ENCODE measurements at regions not wholly inside any gene's neighbourhood (a gene's known extent, or its start where the extent isn't known, plus 50 kb on each side); places are given as distances from the start of the nearest gene placed in this dataset.

- Mint-ChIP-seq H3K4me3 (no peak overlapping the region), H3K9me3 (peaks cover under 1 to 5% (median 2%) of the 10 kb centered on the region in 7 donors), H3K36me3 (no peaks in the 10 kb centered on the region), H3K27ac (no peak overlapping the region), H3K4me1 (no peaks in the 10 kb centered on the region), H3K27me3 (ENCODE audit: low read depth in 3 of 3) (no peaks in the 10 kb centered on the region)
- intact Hi-C loops (cut with micrococcal nuclease) = no loop called here
- DNase-seq = no peak
- no peak overlapping the region for H3K4me2 ChIP-seq (replicated peaks; ENCODE audit: extremely low read depth, low read length, poor library complexity, severe bottlenecking)
- peaks cover 0 to 5% of the 10 kb centered on the region in 2 donors for H3K9me3 ChIP-seq (replicated peaks in 1 of 2; ENCODE audit: control insufficient read depth in 1 of 2, insufficient read depth in 1 of 2, low read length in 2 of 2)
- H3K27me3 ChIP-seq (ENCODE audit: control insufficient read depth in 2 of 2, insufficient read depth in 2 of 2, low read length in 2 of 2) = no peaks in the 10 kb centered on the region
- no peak overlapping the region for H3K9ac ChIP-seq (ENCODE audit: insufficient read depth, low read length, poor library complexity, severe bottlenecking)
- no peak overlapping the region for H3K27ac ChIP-seq (ENCODE audit: low read depth in 1 of 2, low read length in 2 of 2)
- no peak overlapping the region for H3K4me3 ChIP-seq (replicated peaks in 1 of 3; ENCODE audit: low read depth in 2 of 3, low read length in 3 of 3)
- WGBS (ENCODE audit: insufficient coverage) = no CpG with 5 or more reads among the region's 4 CpGs
- H3K36me3 ChIP-seq (replicated peaks in 1 of 2; ENCODE audit: control insufficient read depth in 1 of 2, insufficient read depth in 2 of 2, low read length in 2 of 2) = no peaks in the 10 kb centered on the region
- H2AFZ ChIP-seq (ENCODE audit: insufficient read depth, low read depth, low read length, poor library complexity, severe bottlenecking) = no peak overlapping the region
- no peaks in the 10 kb centered on the region for H4K20me1 ChIP-seq (ENCODE audit: insufficient read depth, low read length)
- TF ChIP-seq CTCF (IDR thresholded peaks at IDR 0.05) = no peak
- H3K79me2 ChIP-seq (ENCODE audit: insufficient read depth, low read length) = no peaks in the 10 kb centered on the region
- no peaks in the 10 kb centered on the region for H3K4me1 ChIP-seq (ENCODE audit: control insufficient read depth in 1 of 2, insufficient read depth in 2 of 2, low read length in 2 of 2)
Observed at GRCh38 chr12:87096082-87096585, 839.9 kb upstream of the MGAT4C start.

DNA sequence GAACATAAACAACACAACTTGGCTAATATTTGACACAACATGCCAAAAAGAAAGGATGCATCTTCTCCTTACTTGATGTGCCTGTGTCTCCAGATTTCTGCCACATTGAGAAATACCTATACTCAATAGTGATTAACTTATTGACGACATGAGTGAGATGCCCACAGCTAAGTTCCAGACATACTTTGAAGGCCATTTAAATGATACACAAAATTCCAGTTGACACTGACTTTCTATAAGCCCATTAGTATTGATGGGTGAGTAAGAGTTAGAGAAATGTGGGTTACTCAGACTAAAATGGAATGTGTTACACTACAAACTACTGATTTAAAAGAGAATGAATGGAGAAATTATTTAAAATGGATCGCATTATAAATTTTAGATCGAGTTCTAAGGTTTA lies 838.2 kb upstream of the MGAT4C start:
- DNase-seq = no peak
- Mint-ChIP-seq H3K36me3 (no peaks in the 10 kb centered on the region), H3K4me3 (no peak overlapping the region), H3K27me3 (ENCODE audit: low read depth in 3 of 3) (no peaks in the 10 kb centered on the region), H3K27ac (no peak overlapping the region), H3K9me3 (peaks cover 0 to 4% (median 1%) of the 10 kb centered on the region in 7 donors), H3K4me1 (no peaks in the 10 kb centered on the region)
- no peak overlapping the region for H3K9ac ChIP-seq (ENCODE audit: insufficient read depth, low read length, poor library complexity, severe bottlenecking)
- no peaks in the 10 kb centered on the region for H4K20me1 ChIP-seq (ENCODE audit: insufficient read depth, low read length)
- WGBS (ENCODE audit: insufficient coverage) = no CpG with 5 or more reads among the region's 3 CpGs
- H3K27me3 ChIP-seq (ENCODE audit: control insufficient read depth in 2 of 2, insufficient read depth in 2 of 2, low read length in 2 of 2) = no peaks in the 10 kb centered on the region
- intact Hi-C loops (cut with micrococcal nuclease) = no loop called here
- no peaks in the 10 kb centered on the region for H3K79me2 ChIP-seq (ENCODE audit: insufficient read depth, low read length)
- no peak overlapping the region for H3K4me3 ChIP-seq (replicated peaks in 1 of 3; ENCODE audit: low read depth in 2 of 3, low read length in 3 of 3)
- no peak overlapping the region for H3K27ac ChIP-seq (ENCODE audit: low read depth in 1 of 2, low read length in 2 of 2)
- TF ChIP-seq CTCF (IDR thresholded peaks at IDR 0.05) = no peak
- H3K4me2 ChIP-seq (replicated peaks; ENCODE audit: extremely low read depth, low read length, poor library complexity, severe bottlenecking) = no peak overlapping the region
- H3K9me3 ChIP-seq (replicated peaks in 1 of 2; ENCODE audit: control insufficient read depth in 1 of 2, insufficient read depth in 1 of 2, low read length in 2 of 2) = peaks cover 0 to 5% of the 10 kb centered on the region in 2 donors
- no peaks in the 10 kb centered on the region for H3K4me1 ChIP-seq (ENCODE audit: control insufficient read depth in 1 of 2, insufficient read depth in 2 of 2, low read length in 2 of 2)
- H2AFZ ChIP-seq (ENCODE audit: insufficient read depth, low read depth, low read length, poor library complexity, severe bottlenecking) = no peak overlapping the region
- H3K36me3 ChIP-seq (replicated peaks in 1 of 2; ENCODE audit: control insufficient read depth in 1 of 2, insufficient read depth in 2 of 2, low read length in 2 of 2) = no peaks in the 10 kb centered on the region

Measured in CD14-positive monocyte (primary cell).